ENCODE measurements at regions not wholly inside any gene's neighbourhood (a gene's known extent, or its start where the extent isn't known, plus 50 kb on each side); places are given as distances from the start of the nearest gene placed in this dataset.

DNA sequence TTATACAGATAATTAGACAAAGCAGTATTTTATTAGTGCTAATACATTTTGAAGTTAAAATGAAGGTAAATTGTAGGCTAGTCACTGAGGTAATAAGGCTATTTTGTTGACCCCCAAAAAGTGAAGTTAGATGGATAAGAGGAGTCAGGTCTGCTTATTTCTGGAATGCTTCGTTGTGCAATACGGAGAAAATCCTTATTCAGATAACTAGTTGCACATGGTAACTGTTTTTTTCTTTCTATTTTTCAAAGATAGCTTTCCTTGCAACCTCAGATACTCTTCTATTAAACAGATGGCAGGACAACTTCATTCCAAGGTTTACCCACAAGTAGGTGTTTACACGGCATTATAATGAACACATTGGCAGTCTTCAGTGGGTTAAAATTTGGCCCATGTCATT, 101.1 kb downstream of the TMEM174 start:
- no peak for TF ChIP-seq EGR1 (IDR thresholded peaks at IDR 0.05; ENCODE audit: borderline replicate concordance in 1 of 2, low read depth in 2 of 2, low read length in 2 of 2)
- TF ChIP-seq, protein P1, sequence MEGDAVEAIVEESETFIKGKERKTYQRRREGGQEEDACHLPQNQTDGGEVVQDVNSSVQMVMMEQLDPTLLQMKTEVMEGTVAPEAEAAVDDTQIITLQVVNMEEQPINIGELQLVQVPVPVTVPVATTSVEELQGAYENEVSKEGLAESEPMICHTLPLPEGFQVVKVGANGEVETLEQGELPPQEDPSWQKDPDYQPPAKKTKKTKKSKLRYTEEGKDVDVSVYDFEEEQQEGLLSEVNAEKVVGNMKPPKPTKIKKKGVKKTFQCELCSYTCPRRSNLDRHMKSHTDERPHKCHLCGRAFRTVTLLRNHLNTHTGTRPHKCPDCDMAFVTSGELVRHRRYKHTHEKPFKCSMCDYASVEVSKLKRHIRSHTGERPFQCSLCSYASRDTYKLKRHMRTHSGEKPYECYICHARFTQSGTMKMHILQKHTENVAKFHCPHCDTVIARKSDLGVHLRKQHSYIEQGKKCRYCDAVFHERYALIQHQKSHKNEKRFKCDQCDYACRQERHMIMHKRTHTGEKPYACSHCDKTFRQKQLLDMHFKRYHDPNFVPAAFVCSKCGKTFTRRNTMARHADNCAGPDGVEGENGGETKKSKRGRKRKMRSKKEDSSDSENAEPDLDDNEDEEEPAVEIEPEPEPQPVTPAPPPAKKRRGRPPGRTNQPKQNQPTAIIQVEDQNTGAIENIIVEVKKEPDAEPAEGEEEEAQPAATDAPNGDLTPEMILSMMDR (IDR thresholded peaks at IDR 0.05 in 2 of 3, conservative IDR thresholded peaks at IDR 0.05 in 1 of 3; ENCODE audit: control insufficient read depth in 2 of 3, extremely low read depth in 1 of 3, insufficient read depth in 1 of 3, low read depth in 3 of 3, low read length in 3 of 3), result no peak
- no peak for TF ChIP-seq HDAC2 (IDR thresholded peaks at IDR 0.05)
- no peak for TF ChIP-seq MEF2B (IDR thresholded peaks at IDR 0.05; ENCODE audit: partially characterized antibody, poor library complexity, severe bottlenecking)
- TF ChIP-seq FOXM1 (IDR thresholded peaks at IDR 0.05; ENCODE audit: low read depth, low read length), result no peak
- no peak for TF ChIP-seq ZNF207 (IDR thresholded peaks at IDR 0.05; ENCODE audit: borderline replicate concordance)
- no peak for TF ChIP-seq SIN3A (IDR thresholded peaks at IDR 0.05; ENCODE audit: low read depth, low read length)
